Transverse colon (tissue), 3 donors: ENCODE measurements at regions not wholly inside any gene's neighbourhood (a gene's known extent, or its start where the extent isn't known, plus 50 kb on each side); places are given as distances from the start of the nearest gene placed in this dataset.

Experiments used
- CTCF ChIP-seq, 5 experiments: fragments of 200-600 bp in 3 of 5; fragments of 450-650 bp in 2 of 5; sonication (generic) in 3 of 5; IDR thresholded peaks; 1 replicate in 2 of 5; 2 replicates in 3 of 5; pipeline ENCODE4 v1.5.1; 2016 to 2017; ENCODE audit warnings: antibody characterized with exemption in 5 of 5, inconsistent platforms in 3 of 5, mild to moderate bottlenecking in 2 of 5, moderate library complexity in 1 of 5
- EP300 ChIP-seq: sonication (generic); formaldehyde crosslinking; IDR thresholded peaks from one replicate; pipeline ENCODE4 v1.6.1; 2017; ENCODE audit warnings: antibody characterized with exemption, low read depth

- TF ChIP-seq EP300 (no peak), CTCF (IDR thresholded peaks at IDR 0.05) (no peak)
Measured at GRCh38 chr6:47936820-47937219, 155.0 kb downstream of the OPN5 start.
